HS-27A (cell line): ENCODE measurements at regions not wholly inside any gene's neighbourhood (a gene's known extent, or its start where the extent isn't known, plus 50 kb on each side); places are given as distances from the start of the nearest gene placed in this dataset.
"Not testable (repeated sequence)": the region's sequence is repeated elsewhere in the genome, so short reads cannot be mapped to it uniquely, and the experiment has no call there.

ENCODE experiments used
- DNase-seq: peaks from one replicate; pipeline ENCODE4 v3.0.0-alpha.2; 2012; ENCODE audit warnings: low read depth, missing footprints

DNA sequence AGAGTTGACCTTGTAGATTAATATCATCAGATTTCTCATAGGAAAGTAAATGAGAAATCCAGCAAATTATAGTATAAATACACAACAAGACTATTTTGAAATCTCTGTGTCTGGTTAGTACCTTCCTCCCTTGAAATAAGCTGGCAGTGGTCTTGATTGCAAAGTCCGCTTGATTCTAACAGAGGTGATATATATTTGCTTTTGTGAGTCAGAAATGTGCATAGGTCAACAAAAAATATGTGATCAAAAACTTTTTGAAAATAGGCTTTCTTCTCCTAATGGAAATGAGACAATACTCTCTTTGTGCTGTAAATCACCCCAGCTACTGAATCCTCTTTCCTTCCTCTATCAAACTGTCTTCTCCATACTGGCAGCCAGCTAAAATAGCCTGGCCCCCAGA lies 749.2 kb upstream of the CDH10 start:
- no peak for DNase-seq

DNA sequence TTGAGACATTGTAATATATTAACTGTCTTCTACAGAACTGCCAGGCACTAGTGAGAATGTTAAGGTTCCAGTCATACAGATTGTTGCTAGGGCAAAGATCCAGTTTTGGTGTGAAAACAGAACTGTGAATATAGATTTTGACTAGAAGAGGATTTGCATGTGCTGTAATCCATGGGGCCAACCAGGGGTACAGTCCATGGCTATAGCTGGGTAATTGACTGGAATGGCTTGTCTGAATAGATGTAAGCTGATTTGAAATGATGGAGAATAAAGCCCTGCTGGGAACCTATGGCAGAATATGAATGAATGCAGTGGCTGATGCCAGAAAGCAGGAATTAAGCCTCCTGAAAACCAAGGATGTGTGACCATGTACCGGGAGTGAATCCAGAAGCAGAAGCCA lies 748.5 kb upstream of the CDH10 start:
- no peak for DNase-seq

DNA sequence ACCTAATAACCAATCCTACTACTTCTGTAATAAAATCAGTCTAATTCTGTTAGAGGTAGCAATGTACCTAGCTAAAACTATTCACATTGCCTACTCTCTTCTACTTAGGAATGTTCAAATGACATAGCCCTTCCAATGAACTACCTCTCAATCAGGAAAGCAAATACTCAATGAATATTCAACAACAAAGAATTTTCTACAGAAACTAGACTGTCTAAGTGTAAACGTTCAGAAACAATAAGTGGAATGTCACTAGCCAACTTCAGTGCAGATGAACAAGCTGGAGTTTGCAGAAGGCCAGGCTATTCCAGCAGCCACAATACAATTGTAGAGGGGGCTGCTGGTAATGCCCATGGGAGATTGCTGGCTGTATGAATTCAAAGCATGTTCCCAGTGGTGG lies 743.2 kb upstream of the CDH10 start:
- DNase-seq: no peak

DNA sequence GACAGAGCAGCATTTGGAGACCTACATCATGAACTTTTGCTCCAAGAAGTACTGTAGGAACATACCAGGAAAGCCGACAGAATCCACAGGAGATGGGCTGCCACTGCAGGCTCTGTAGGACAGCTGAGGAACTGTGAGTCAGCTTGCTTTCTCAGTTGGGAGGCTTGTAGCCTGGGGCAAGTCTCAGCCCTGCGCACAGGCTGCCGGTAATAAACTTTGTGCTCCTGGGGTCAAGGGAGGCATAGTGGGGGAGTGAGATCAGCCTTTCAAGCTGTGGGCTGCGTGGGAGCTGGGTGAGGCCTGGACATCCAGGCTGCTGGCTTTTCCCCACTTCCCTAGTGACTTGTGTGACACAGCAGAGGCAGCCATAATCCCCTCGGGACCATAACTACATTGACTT lies 718.0 kb upstream of the CDH10 start:
- no peak for DNase-seq

DNA sequence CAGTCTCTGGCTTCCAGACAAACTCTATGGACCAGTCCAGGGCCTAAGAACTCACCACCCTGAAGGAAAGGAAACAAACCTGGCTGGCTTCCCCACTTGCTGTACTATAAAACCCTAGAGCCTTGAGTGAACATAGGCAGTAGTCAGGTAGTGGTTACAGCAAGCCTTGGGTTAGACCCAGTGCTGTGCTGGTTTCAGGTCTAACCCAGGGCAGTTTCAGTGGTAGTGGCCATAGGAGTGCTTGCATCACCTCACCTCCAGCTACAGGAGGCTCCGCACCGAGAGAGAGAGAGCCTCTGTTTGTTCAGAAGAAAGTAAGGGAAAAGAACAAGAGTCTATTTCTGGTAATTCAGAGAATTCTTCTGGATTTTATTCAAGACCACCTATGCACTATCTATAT lies 714.1 kb upstream of the CDH10 start:
- DNase-seq: no peak

DNA sequence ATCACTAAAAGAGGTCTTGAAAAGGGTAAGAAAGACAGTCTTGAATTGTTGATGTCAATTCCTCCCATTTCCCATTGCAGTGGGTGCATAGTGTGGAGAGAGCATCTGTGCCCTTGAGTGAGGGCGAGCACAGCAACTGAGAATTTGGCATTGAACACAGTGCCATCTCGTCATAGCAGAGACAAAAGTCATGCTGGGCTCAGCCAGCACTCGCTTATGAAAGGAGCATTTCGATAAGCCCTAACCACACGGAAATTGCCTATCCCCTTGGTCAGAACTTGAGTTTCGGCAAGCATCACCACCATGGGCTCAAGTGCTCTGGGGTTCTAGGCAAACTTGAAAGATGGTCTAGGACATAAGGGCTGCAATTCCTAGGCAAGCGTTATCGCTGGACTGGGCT lies 712.8 kb upstream of the CDH10 start:
- no peak for DNase-seq

DNA sequence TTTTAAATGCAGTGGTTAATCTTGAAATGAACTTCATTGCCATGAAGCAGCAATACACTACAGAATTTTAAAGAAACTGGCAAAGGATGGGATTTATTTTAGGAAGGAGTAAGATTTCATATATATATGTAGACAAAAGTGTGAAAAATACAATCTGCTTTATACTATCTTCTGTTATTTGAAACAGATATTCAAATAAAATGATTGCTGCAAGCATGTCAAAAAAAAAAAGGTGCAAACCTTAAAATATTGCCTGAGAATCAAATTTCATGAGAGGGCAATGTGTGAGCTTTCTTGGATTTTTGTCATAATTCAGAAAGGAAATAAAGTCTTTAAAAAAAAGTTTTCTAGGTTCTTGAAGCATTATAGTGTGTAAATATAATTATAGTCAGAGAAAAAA lies 705.0 kb upstream of the CDH10 start:
- no peak for DNase-seq

DNA sequence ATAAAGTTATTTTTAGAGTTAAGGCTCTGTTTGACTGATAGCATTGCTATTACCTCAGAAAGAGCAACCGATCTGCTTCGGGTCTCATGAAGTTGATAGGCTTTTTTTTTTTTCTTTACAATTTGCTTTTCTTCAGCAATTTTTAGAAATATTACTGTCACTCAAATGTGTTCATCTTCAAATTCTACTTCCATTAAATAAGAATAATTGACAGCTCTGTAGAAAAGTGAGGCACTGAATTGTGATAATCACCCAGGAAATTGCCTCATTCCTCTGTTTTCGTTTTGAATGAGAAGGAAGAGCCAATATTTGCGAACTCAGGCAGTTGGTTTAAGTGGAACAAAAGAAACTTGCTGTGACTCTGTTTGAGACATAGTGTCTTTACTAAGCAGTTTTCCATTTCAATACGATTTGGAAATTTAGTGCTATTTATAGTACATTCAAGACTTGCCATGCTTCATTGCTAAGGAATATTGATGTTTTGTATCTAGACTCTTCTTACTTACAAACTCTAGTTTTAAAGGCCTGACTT lies 700.5 kb upstream of the CDH10 start:
- DNase-seq: no peak

DNA sequence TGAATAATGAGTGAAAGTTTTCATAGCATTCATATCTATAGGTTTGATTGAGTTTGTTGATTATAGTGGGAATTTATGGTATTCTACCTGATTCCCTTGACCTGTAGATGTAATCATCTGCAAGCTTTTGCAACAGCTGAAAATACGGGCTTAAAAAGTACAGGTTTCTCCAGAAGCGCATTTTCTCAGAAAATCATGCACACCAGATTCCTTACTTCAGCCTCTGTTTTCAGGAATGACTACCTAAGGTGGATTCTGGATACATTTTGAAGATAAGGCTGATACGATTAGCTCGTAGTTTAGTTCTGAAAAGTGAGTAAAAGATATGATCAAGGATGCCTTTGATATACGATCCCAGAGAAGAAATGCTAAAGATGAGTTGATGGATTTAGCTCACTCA lies 694.8 kb upstream of the CDH10 start:
- DNase-seq: no peak

DNA sequence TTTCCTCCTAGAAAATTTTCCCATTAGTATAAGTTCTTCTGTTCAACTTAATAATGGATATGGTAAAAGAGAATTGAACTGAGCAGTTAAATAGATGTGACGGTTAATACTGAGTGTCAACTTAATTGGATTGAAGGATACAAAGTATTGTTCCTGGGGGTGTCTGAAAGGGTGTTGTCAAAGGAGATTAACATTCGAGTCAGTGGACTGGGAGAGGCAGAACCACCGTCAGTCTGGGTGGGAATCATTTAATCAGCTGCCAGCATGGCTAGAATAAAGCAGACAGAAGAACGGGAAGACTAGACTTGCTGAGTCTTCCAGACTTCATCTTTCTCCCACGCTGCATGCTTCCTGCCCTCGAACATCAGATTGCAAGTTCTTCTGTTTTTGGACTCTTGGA lies 689.6 kb upstream of the CDH10 start:
- DNase-seq: no peak

DNA sequence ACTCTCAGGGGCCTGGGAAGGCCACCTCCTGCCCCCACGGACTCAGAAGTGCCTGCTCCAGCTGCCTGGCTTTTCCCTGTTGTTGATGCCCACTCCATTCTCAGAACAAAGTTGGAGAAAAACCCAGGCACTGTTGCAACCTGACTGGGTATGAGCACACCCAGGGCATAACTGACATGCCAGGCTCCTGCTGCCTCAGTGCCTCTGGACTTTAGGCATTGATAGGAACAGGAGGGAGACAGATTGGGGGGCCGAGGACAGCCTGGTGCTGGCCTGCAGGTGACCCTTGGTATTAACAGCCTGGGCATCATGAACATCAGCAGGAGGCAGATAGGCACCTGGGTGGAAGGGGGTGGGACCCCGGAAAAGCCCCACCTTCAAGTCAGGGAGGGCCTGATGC lies 685.9 kb upstream of the CDH10 start:
- no peak for DNase-seq

DNA sequence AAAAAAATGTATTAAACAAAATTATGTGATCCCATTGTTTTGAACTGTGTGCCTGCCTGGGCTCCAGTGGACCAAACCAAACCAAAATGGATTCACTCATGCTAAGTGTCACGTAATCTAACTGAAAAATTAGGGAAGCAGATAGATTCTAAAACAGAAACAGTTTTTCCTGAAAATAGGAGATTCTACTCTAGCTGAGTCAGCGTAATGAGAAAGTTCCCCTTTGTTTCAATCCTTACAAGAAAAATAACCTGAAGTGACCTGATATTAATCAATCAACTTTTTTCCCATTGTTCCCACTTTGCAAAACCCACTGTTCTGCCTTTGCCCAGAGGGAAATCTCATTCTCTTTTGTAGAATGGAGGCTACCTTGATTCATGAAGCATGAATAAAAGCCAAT lies 682.4 kb upstream of the CDH10 start:
- no peak for DNase-seq

DNA sequence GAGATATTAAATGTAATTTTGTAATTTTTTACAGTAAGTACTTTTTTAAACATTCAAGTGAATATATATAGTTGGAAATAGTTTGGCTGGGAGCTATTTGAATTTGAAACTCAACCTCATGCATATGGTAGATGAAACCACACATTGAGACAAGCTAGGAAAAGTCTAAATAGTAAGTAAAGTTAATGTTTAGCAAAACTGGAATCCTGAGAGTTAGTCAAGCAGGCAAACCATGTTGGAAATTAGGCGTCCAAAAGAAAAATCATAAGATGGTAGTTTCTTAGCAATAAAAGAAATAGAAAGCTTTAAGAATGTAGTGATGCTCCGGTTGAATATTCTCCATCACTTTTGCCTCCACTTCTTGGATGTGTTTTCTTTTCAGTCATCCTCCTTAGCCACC lies 657.1 kb upstream of the CDH10 start:
- no peak for DNase-seq

DNA sequence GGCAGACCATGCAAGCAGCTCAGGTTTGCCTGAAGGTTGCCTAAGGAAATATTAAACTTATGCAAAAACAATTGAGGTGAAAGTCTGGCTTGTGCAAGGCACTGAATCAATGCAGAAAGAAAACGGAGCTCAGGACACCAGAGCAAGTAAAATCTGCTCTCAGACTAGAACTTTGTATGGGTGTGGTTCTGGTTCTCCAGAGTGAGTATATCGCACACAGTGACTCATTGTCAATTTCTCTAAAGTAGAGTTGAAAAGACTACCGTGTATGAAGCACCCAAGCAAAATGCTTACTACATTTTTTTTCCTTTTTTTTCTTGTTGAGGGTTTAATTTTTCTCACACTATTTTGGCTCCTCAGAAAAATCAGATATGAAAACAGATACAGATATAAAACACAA lies 650.3 kb upstream of the CDH10 start:
- DNase-seq: no peak

DNA sequence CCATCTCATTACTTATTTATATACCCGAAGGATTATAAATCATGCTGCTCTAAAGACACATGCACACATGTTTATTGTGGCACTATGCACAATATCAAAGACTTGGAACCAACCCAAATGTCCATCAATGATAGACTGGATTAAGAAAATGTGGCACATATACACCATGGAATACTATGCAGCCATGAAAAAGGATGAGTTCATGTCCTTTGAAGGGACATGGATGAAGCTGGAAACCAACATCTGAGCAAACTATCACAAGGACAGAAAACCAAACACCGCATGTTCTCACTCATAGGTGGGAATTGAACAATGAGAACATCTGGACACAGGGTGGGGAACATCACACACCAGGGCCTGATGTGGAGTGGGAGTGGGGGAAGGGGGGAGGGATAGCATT lies 645.0 kb upstream of the CDH10 start:
- DNase-seq: not testable (repeated sequence)

DNA sequence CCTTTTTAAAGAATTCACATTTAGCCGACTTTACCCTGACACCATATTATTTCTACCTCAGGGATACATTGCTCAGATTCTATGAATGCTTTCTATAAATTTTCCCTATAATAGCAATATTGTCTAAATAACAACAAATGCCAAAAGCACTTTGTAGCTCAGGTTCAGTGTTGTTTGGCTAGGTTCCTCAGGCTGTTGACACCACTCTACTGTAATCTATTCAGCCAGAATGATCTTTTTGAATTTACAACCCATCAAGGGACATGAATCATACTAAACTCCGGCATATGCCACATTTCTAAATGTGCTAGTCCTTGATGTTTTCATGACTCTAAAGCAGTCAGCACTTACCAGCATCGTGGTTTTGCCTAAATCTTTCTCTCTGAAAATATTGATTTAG lies 641.5 kb upstream of the CDH10 start:
- DNase-seq: no peak

DNA sequence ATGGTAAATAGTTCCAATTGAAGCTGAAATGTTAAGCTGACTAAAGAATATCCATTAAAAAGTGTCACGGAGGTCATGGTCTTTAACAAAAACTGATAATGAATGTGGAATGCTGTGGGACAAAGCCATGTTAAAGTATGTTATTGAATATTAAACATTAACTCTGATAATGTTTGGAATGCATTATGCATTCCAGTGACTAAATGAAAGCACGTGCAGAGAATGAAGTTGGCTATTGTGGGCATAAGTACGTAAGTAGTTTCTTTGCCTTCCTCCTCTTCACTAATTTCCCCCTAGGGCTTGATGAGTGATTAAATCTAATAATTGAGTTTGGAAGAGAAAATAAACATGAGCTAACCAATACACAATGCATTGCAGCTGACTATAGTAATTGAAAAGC lies 640.4 kb upstream of the CDH10 start:
- DNase-seq: no peak

DNA sequence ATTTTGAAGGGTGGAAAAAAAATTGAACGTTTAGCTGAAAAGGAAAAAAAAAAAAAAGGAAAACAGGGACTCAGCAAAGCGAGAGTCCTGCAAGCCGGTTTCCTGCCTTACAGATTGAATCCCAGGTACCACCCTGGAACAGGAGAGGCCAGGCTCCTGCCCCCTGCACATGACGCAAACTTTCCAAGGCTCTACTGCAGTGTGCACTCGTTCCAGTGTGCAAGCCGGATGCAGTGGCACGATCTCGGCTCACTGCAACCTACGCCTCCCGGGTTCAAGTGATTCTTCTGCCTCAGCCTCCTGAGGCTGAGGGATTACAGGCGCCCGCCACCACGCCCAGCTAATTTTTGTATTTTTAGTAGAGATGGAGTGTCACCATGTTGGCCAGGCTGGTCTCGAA lies 618.7 kb upstream of the CDH10 start:
- DNase-seq: not testable (repeated sequence)

DNA sequence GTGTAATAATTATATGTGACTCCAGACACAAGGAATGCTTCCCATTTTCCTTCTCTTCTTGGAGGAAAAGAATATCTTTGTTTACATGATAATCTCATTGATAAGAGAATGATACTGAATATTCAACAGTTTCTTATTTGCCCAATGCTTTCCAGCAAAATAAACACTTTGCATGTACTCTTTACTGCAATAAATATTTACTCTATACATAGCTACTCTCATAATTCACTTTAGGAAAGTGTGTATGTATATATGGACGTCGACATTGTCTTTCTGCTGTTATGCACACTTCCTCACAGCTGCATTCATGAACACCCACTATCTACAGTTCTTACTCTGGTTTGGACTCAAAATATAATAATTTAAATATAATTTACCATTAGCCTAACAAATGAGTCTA lies 617.4 kb upstream of the CDH10 start:
- DNase-seq: no peak

DNA sequence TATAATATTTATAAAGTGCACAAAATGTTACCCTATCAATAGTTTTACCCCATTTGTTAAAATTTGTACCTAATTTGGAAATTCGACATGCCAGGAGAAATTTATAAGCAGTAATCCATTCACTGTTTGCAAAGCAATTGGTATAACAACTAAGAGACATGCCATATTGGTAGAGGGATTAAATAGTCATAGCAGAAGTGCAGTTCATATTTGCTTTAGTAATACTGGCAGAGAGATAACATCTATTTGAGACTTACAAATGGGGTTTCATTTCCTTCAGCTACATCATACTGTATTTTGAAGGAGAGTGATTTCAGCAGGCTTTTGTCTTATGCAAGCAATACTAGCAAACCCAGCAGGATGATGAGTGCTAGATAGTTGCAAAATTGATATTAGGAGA lies 610.4 kb upstream of the CDH10 start:
- no peak for DNase-seq

DNA sequence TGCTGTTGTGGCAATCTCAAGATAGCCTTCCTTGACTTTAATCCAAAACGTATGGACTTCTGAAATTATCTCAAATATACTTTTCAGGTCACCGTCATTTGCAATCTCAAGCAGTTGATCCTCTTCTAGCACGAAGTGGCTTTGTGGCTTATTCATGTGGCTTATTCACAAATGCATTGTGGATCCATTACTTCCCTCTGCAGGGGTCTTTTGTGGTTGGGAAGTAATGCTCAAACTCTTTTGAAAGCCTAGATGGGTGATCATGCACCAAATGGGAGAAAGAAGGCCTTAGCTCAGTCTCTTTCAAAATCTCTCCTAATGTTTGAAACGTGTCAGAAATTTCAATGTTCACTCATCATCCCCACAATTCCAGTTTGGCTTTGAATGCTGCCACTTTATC lies 597.2 kb upstream of the CDH10 start:
- no peak for DNase-seq

DNA sequence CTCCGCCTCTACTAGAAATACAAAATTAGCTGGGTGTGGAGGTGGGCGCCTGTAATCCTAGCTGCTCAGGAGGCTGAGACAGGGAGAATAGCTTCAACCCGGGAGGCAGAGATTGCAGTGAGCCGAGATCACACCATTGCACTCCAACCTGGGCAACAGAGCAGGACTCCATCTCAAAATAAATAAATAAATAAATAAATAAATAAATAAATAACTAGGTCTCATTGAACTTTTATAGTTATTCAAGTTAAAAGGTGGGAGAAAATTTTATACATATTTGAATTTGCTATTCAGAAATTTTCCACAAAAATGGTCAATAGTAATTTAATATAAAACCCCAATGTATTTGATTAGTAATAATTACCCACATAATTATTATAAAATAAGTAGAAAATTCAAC lies 593.9 kb upstream of the CDH10 start:
- not testable (repeated sequence) for DNase-seq

DNA sequence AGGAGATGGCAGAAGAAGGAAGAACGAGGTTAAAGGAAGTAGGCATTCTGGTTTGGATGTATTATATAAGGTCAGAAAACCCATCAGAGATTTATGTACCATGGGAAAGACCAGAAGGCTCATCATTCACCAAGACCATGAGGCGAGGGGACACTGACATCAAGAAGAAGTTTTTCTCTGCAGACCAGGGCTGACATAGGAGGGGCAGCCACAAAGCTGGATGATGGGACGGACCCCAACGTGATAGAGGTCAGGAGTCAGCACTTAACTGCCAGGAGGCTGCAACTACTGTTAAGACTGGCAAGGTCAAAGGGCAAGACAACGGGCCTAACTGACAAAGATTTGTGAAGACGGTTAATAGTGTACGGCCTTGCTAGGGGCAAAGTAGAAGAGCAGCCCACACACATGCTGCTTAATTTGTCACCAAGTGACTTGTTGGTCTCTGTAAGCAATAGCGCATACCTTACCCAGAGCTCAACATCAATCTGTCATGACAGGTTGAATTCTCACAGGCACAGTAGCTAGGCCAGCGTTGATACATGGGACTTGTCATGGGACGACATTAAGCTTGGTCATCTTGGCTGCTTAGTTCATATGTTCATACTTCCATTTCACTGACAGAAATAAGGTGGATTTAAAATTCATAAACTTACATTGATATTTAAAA lies 579.7 kb upstream of the CDH10 start:
- DNase-seq: no peak

DNA sequence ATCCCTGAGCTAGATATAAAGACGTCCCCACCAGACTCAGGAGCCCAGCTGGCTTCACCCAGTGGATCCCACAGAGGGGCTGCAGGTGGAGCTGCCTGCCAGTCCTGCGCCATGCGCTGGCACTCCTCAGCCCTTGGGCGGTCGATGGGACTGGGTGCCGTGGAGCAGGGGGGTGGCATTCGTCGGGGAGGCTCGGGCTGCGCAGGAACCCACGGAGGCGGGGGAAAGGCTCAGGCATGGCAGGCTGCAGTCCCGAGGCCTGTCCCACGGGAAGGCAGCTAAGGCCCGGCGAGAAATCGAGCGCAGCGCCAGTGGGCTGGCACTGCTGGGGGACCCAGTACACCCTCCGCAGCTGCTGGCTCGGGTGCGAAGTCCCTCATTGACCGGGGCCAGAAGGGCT lies 555.1 kb upstream of the CDH10 start:
- DNase-seq: not testable (repeated sequence)
